ENCODE measurements at regions not wholly inside any gene's neighbourhood (a gene's known extent, or its start where the extent isn't known, plus 50 kb on each side); places are given as distances from the start of the nearest gene placed in this dataset.

- no peaks in the 10 kb centered on the region for H3K36me3 ChIP-seq
- H3K9me3 ChIP-seq, result peaks cover 0 to under 1% of the 10 kb centered on the region in 2 donors
- peaks cover 0 to 12% of the 10 kb centered on the region in 2 donors for H3K27me3 ChIP-seq
- intact Hi-C loops (cut with DNase I; ENCODE audit: low total_unique reads), result no loop called here
- H3K4me3 ChIP-seq, result no peak overlapping the region
- DNase-seq (ENCODE audit: low spot score in 2 of 2), result no peak
- H3K27ac ChIP-seq, result no peak overlapping the region
- TF ChIP-seq CTCF (IDR thresholded peaks at IDR 0.05) (no peak), POLR2A (IDR thresholded peaks at IDR 0.05) (no peak), POLR2AphosphoS5 (IDR thresholded peaks at IDR 0.05) (no peak)
- no peaks in the 10 kb centered on the region for H3K4me1 ChIP-seq
Observed at GRCh38 chr7:52091101-52091500, 774.5 kb upstream of the COBL start.

GRCh38 chr7:52088008-52088901 is 771.6 kb upstream of the COBL start:
- intact Hi-C loops (cut with DNase I; ENCODE audit: low total_unique reads), result no loop called here
- no peak for DNase-seq (ENCODE audit: low spot score in 2 of 2)
- Histone ChIP-seq H3K4me3 (peak overlapping the region in 1 of 3 donors; percentile 43), H3K27me3 (peaks cover 0 to 12% of the 10 kb centered on the region in 2 donors), H3K4me1 (no peaks in the 10 kb centered on the region), H3K9me3 (no peaks in the 10 kb centered on the region), H3K27ac (no peak overlapping the region), H3K36me3 (no peaks in the 10 kb centered on the region)
- TF ChIP-seq POLR2AphosphoS5 (IDR thresholded peaks at IDR 0.05), result no peak
- no peak for TF ChIP-seq POLR2A (IDR thresholded peaks at IDR 0.05)
- no peak for TF ChIP-seq CTCF (IDR thresholded peaks at IDR 0.05)

GRCh38 chr7:52085610-52086009 is 769.0 kb upstream of the COBL start:
- no peaks in the 10 kb centered on the region for H3K36me3 ChIP-seq

GRCh38 chr7:52080493-52080892 is 763.9 kb upstream of the COBL start:
- Histone ChIP-seq H3K4me3 (no peak overlapping the region), H3K27ac (no peak overlapping the region), H3K4me1 (no peaks in the 10 kb centered on the region), H3K27me3 (no peaks in the 10 kb centered on the region), H3K36me3 (no peaks in the 10 kb centered on the region), H3K9me3 (no peaks in the 10 kb centered on the region)
- intact Hi-C loops (cut with DNase I; ENCODE audit: low total_unique reads), result no loop called here
- TF ChIP-seq POLR2A (IDR thresholded peaks at IDR 0.05), result no peak
- TF ChIP-seq CTCF (IDR thresholded peaks at IDR 0.05), result no peak
- no peak for TF ChIP-seq POLR2AphosphoS5 (IDR thresholded peaks at IDR 0.05)
- no peak for DNase-seq (ENCODE audit: low spot score in 2 of 2)

More at GRCh38 chr7:52085610-52086009, 769.0 kb upstream of the COBL start:
- DNase-seq (ENCODE audit: low spot score in 2 of 2), result no peak
- intact Hi-C loops (cut with DNase I; ENCODE audit: low total_unique reads), result no loop called here
- TF ChIP-seq POLR2A (IDR thresholded peaks at IDR 0.05) (no peak), CTCF (IDR thresholded peaks at IDR 0.05) (no peak), POLR2AphosphoS5 (IDR thresholded peaks at IDR 0.05) (no peak)
- H3K27me3 ChIP-seq, result peaks cover 0 to 12% of the 10 kb centered on the region in 2 donors
- H3K27ac ChIP-seq, result no peak overlapping the region
- H3K9me3 ChIP-seq, result no peaks in the 10 kb centered on the region
- H3K4me1 ChIP-seq, result no peaks in the 10 kb centered on the region
- no peak overlapping the region for H3K4me3 ChIP-seq

- no peak for DNase-seq (ENCODE audit: low spot score in 2 of 2)
- Histone ChIP-seq H3K27me3 (no peaks in the 10 kb centered on the region), H3K27ac (no peak overlapping the region), H3K9me3 (no peaks in the 10 kb centered on the region), H3K36me3 (no peaks in the 10 kb centered on the region), H3K4me3 (no peak overlapping the region), H3K4me1 (no peaks in the 10 kb centered on the region)
- no peak for TF ChIP-seq CTCF (IDR thresholded peaks at IDR 0.05)
- TF ChIP-seq POLR2A (IDR thresholded peaks at IDR 0.05), result no peak
- TF ChIP-seq POLR2AphosphoS5 (IDR thresholded peaks at IDR 0.05), result no peak
- intact Hi-C loops (cut with DNase I; ENCODE audit: low total_unique reads), result no loop called here
Observed at GRCh38 chr7:52079726-52080125, 763.1 kb upstream of the COBL start.

All from breast epithelium (tissue), 4 donors.